ENCODE measurements at regions not wholly inside any gene's neighbourhood (a gene's known extent, or its start where the extent isn't known, plus 50 kb on each side); places are given as distances from the start of the nearest gene placed in this dataset.

DNA sequence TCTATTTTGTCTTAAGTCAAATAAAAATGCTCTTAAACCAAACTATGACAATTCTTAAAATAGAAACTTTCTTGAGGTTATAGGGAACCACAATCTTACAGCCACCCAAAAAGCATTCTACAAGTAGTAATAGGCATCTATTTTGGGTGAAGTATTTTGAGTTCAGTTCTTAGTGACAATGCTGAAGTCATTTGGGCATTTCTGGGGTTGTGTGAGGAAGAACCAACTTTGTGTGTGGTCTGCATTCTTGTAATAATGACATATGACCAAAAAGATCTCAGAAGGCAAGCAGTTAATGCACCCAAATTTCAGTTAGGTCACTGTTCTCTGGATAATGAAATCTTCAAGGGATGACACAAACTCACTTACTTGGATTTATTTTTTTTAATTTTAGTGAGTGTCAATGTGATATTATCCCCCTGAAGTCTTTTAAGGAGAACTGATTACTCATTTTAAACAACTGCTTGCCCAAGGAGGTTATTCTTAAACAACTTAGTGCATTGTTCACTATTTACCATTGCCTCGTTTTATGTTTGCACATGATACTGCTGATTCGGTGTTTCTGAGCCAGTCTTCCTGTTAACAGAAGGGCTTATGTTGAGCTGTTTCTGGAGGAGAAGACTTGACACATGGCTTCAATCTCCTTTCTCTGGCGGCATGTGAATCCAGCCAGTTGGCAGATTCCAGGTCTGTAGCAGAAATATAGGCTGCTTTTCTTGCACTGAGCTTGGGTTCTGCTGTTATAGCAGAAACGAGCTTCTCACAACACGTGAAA lies 618.9 kb downstream of the BCKDHB start:
- ChIA-PET POLR2A (no interaction called here), CTCF (no interaction called here)
- H3K27ac ChIP-seq (ENCODE audit: low read depth in 2 of 2, low read length in 1 of 2): no peak overlapping the region

DNA sequence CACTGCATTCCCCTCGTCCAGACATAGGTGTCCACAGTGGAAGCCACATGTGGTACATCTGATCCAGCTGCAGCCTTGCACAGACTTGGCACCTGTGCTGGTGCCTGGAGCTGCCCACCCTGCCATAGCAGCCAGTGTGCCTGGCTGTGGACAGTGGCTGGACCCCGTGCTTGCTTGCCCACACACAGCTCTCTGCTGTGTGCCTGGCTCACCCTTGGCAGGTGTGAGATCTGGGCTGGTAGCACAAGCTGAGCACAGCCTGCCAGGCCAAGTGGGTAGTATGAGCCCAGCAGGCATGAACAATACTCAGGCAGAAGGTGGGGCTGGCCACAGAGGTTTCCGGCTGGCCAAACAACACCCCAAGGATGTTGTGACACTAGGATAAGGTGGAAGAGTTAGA lies 614.4 kb downstream of the BCKDHB start:
- no peaks in the 10 kb centered on the region for H3K27me3 ChIP-seq (ENCODE audit: insufficient read depth)
- no peak overlapping the region for H2AFZ ChIP-seq (ENCODE audit: low read depth)
- no peak overlapping the region for H3K4me3 ChIP-seq (ENCODE audit: low read depth in 2 of 2, low read length in 1 of 2)
- H3F3A ChIP-seq (replicated peaks; ENCODE audit: insufficient read depth): no peaks in the 10 kb centered on the region
- no peak for DNase-seq
- no peaks in the 10 kb centered on the region for H4K20me1 ChIP-seq (ENCODE audit: insufficient read depth)
- no peaks in the 10 kb centered on the region for H3K9me3 ChIP-seq
- no peaks in the 10 kb centered on the region for H3K4me1 ChIP-seq (ENCODE audit: control insufficient read depth in 1 of 2, insufficient read depth in 2 of 2, low read depth in 1 of 2, low read length in 1 of 2)
- no peak overlapping the region for H3K27ac ChIP-seq (ENCODE audit: low read depth in 2 of 2, low read length in 1 of 2)
- H3K4me2 ChIP-seq: no peak overlapping the region
- no peak overlapping the region for H3K9ac ChIP-seq
- H3K79me2 ChIP-seq (ENCODE audit: insufficient read depth): no peaks in the 10 kb centered on the region
- no peaks in the 10 kb centered on the region for H3K36me3 ChIP-seq (replicated peaks in 1 of 2; ENCODE audit: control insufficient read depth in 1 of 2, insufficient read depth in 2 of 2, low read length in 1 of 2)
- ChIA-PET POLR2A (no interaction called here), CTCF (interaction anchor here (0.6 to 0.9 kb wide), 2 partner anchors 22 to 509 kb away, joined by 3 read pairs; no protein-coding TSS in a partner anchor)
- WGBS (ENCODE audit: low lambda C conversion rate): 100% methylated on average over 2 of the region's 3 CpGs
- H3K9me2 ChIP-seq: no peaks in the 10 kb centered on the region
- TF ChIP-seq, protein P1, sequence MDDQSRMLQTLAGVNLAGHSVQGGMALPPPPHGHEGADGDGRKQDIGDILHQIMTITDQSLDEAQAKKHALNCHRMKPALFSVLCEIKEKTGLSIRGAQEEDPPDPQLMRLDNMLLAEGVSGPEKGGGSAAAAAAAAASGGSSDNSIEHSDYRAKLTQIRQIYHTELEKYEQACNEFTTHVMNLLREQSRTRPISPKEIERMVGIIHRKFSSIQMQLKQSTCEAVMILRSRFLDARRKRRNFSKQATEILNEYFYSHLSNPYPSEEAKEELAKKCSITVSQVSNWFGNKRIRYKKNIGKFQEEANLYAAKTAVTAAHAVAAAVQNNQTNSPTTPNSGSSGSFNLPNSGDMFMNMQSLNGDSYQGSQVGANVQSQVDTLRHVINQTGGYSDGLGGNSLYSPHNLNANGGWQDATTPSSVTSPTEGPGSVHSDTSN (IDR thresholded peaks at IDR 0.05): no peak
- TF ChIP-seq, protein P2, sequence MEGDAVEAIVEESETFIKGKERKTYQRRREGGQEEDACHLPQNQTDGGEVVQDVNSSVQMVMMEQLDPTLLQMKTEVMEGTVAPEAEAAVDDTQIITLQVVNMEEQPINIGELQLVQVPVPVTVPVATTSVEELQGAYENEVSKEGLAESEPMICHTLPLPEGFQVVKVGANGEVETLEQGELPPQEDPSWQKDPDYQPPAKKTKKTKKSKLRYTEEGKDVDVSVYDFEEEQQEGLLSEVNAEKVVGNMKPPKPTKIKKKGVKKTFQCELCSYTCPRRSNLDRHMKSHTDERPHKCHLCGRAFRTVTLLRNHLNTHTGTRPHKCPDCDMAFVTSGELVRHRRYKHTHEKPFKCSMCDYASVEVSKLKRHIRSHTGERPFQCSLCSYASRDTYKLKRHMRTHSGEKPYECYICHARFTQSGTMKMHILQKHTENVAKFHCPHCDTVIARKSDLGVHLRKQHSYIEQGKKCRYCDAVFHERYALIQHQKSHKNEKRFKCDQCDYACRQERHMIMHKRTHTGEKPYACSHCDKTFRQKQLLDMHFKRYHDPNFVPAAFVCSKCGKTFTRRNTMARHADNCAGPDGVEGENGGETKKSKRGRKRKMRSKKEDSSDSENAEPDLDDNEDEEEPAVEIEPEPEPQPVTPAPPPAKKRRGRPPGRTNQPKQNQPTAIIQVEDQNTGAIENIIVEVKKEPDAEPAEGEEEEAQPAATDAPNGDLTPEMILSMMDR (IDR thresholded peaks at IDR 0.05): no peak
- TF ChIP-seq ELF1 (IDR thresholded peaks at IDR 0.05) (no peak), TEAD4 (IDR thresholded peaks at IDR 0.05; ENCODE audit: borderline replicate concordance, insufficient read depth) (no peak), GATA2 (CRISPR knock-in tag; IDR thresholded peaks at IDR 0.05) (no peak), SMC3 (IDR thresholded peaks at IDR 0.05; ENCODE audit: low read depth, low read length) (no peak), RXRA (IDR thresholded peaks at IDR 0.05; ENCODE audit: borderline replicate concordance, low read depth) (no peak), GABPA (IDR thresholded peaks at IDR 0.05; ENCODE audit: low read depth) (no peak), NRF1 (IDR thresholded peaks at IDR 0.05; ENCODE audit: low read depth, low read length) (no peak), RCOR1 (IDR thresholded peaks at IDR 0.05; ENCODE audit: low read length) (no peak), POLR2AphosphoS5 (IDR thresholded peaks at IDR 0.05; ENCODE audit: low read depth, low read length) (no peak), MEF2A (IDR thresholded peaks at IDR 0.05; ENCODE audit: borderline replicate concordance, low read depth) (no peak), TCF12 (IDR thresholded peaks at IDR 0.05) (no peak)
- TF ChIP-seq, protein P3, sequence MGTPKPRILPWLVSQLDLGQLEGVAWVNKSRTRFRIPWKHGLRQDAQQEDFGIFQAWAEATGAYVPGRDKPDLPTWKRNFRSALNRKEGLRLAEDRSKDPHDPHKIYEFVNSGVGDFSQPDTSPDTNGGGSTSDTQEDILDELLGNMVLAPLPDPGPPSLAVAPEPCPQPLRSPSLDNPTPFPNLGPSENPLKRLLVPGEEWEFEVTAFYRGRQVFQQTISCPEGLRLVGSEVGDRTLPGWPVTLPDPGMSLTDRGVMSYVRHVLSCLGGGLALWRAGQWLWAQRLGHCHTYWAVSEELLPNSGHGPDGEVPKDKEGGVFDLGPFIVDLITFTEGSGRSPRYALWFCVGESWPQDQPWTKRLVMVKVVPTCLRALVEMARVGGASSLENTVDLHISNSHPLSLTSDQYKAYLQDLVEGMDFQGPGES (IDR thresholded peaks at IDR 0.05; ENCODE audit: low read depth, low read length): no peak
- TF ChIP-seq, protein P4, sequence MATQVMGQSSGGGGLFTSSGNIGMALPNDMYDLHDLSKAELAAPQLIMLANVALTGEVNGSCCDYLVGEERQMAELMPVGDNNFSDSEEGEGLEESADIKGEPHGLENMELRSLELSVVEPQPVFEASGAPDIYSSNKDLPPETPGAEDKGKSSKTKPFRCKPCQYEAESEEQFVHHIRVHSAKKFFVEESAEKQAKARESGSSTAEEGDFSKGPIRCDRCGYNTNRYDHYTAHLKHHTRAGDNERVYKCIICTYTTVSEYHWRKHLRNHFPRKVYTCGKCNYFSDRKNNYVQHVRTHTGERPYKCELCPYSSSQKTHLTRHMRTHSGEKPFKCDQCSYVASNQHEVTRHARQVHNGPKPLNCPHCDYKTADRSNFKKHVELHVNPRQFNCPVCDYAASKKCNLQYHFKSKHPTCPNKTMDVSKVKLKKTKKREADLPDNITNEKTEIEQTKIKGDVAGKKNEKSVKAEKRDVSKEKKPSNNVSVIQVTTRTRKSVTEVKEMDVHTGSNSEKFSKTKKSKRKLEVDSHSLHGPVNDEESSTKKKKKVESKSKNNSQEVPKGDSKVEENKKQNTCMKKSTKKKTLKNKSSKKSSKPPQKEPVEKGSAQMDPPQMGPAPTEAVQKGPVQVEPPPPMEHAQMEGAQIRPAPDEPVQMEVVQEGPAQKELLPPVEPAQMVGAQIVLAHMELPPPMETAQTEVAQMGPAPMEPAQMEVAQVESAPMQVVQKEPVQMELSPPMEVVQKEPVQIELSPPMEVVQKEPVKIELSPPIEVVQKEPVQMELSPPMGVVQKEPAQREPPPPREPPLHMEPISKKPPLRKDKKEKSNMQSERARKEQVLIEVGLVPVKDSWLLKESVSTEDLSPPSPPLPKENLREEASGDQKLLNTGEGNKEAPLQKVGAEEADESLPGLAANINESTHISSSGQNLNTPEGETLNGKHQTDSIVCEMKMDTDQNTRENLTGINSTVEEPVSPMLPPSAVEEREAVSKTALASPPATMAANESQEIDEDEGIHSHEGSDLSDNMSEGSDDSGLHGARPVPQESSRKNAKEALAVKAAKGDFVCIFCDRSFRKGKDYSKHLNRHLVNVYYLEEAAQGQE (IDR thresholded peaks at IDR 0.05; ENCODE audit: low read depth, low read length): no peak
- TF ChIP-seq, protein P5, sequence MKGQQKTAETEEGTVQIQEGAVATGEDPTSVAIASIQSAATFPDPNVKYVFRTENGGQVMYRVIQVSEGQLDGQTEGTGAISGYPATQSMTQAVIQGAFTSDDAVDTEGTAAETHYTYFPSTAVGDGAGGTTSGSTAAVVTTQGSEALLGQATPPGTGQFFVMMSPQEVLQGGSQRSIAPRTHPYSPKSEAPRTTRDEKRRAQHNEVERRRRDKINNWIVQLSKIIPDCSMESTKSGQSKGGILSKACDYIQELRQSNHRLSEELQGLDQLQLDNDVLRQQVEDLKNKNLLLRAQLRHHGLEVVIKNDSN (IDR thresholded peaks at IDR 0.05; ENCODE audit: borderline replicate concordance, low read depth): no peak
- TF ChIP-seq, protein P6, sequence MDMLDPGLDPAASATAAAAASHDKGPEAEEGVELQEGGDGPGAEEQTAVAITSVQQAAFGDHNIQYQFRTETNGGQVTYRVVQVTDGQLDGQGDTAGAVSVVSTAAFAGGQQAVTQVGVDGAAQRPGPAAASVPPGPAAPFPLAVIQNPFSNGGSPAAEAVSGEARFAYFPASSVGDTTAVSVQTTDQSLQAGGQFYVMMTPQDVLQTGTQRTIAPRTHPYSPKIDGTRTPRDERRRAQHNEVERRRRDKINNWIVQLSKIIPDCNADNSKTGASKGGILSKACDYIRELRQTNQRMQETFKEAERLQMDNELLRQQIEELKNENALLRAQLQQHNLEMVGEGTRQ (IDR thresholded peaks at IDR 0.05; ENCODE audit: borderline replicate concordance, low read depth, low read length): no peak

More for the DNA sequence above, 618.9 kb downstream of the BCKDHB start:
- Histone ChIP-seq H2AFZ (ENCODE audit: low read depth) (peak overlapping the region; percentile 13; the same call in 1 of the 2 replicates), H3K4me3 (ENCODE audit: low read depth in 2 of 2, low read length in 1 of 2) (no peak overlapping the region), H3K9me2 (no peaks in the 10 kb centered on the region), H3K79me2 (ENCODE audit: insufficient read depth) (no peaks in the 10 kb centered on the region), H3F3A (replicated peaks; ENCODE audit: insufficient read depth) (no peaks in the 10 kb centered on the region), H3K9me3 (no peaks in the 10 kb centered on the region), H3K36me3 (replicated peaks in 1 of 2; ENCODE audit: control insufficient read depth in 1 of 2, insufficient read depth in 2 of 2, low read length in 1 of 2) (no peaks in the 10 kb centered on the region), H3K27me3 (ENCODE audit: insufficient read depth) (no peaks in the 10 kb centered on the region), H3K4me1 (ENCODE audit: control insufficient read depth in 1 of 2, insufficient read depth in 2 of 2, low read depth in 1 of 2, low read length in 1 of 2) (no peaks in the 10 kb centered on the region), H4K20me1 (ENCODE audit: insufficient read depth) (no peaks in the 10 kb centered on the region), H3K4me2 (no peak overlapping the region), H3K9ac (no peak overlapping the region)
- DNase-seq: no peak
- no peak for TF ChIP-seq TEAD4 (IDR thresholded peaks at IDR 0.05; ENCODE audit: borderline replicate concordance, insufficient read depth)
- no peak for TF ChIP-seq MXI1 (IDR thresholded peaks at IDR 0.05; ENCODE audit: low read depth, low read length)
- no peak for TF ChIP-seq RFX5 (IDR thresholded peaks at IDR 0.05; ENCODE audit: low read length)
- no peak for TF ChIP-seq TCF12 (IDR thresholded peaks at IDR 0.05)
- 81% methylated on average over 5 of the region's 5 CpGs for WGBS (ENCODE audit: low lambda C conversion rate)
